Astrocyte (in vitro differentiated cells and primary cell): ENCODE measurements at regions not wholly inside any gene's neighbourhood (a gene's known extent, or its start where the extent isn't known, plus 50 kb on each side); places are given as distances from the start of the nearest gene placed in this dataset.

ENCODE experiments used
- DNase-seq: peaks from one replicate; pipeline ENCODE4 v3.0.0-alpha.2; 2010; ENCODE audit warnings: low read depth
- FAIRE-seq: peaks from 2 replicates; lab custom pipeline; 2011; peaks lifted over from hg19 to GRCh38; lab: Jason Lieb, UNC
- H2AFZ ChIP-seq: 2 replicates; pipeline ENCODE4 v1.6.0; 2012; ENCODE audit warnings: low read depth, low read length, inconsistent platforms
- H3K27ac ChIP-seq: 2 replicates; pipeline ENCODE4 v1.5.1; 2011; ENCODE audit warnings: low read depth, low read length, inconsistent platforms
- H3K27me3 ChIP-seq: 2 replicates; pipeline ENCODE4 v1.6.0; 2011; ENCODE audit warnings: low read length, inconsistent platforms; ENCODE audit not compliant: insufficient read depth
- H3K36me3 ChIP-seq: 2 replicates; pipeline ENCODE4 v1.5.1; 2011; ENCODE audit warnings: low read length, inconsistent platforms; ENCODE audit not compliant: insufficient read depth
- H3K4me1 ChIP-seq: 2 replicates; pipeline ENCODE4 v1.5.1; 2011; ENCODE audit warnings: low read length, inconsistent platforms; ENCODE audit not compliant: insufficient read depth
- H3K4me2 ChIP-seq: 2 replicates; pipeline ENCODE4 v1.6.0; 2012; ENCODE audit warnings: low read length, inconsistent platforms
- H3K4me3 ChIP-seq: 2 replicates; pipeline ENCODE4 v1.5.1; 2011; ENCODE audit warnings: low read depth, mild to moderate bottlenecking, low read length, inconsistent platforms; ENCODE audit not compliant: insufficient read depth
- H3K79me2 ChIP-seq: 2 replicates; pipeline ENCODE4 v1.6.0; 2012; ENCODE audit warnings: mild to moderate bottlenecking, low read length, inconsistent platforms; ENCODE audit not compliant: insufficient read depth
- H3K9ac ChIP-seq: 2 replicates; pipeline ENCODE4 v1.6.0; 2012; ENCODE audit warnings: mild to moderate bottlenecking, low read length, inconsistent platforms
- H3K9me3 ChIP-seq: 2 replicates; pipeline ENCODE4 v1.5.1; 2012; ENCODE audit warnings: low read depth, mild to moderate bottlenecking, low read length, inconsistent platforms; ENCODE audit not compliant: insufficient read depth
- H4K20me1 ChIP-seq: 2 replicates; pipeline ENCODE4 v1.6.0; 2012; ENCODE audit warnings: low read length, inconsistent platforms; ENCODE audit not compliant: insufficient read depth
- H3K27ac Mint-ChIP-seq: one replicate; pipeline ENCODE4 v1.8.0; 2021; ENCODE audit warnings: mild to moderate bottlenecking, mixed read lengths; ENCODE audit not compliant: unreplicated experiment
- H3K27me3 Mint-ChIP-seq: one replicate; pipeline ENCODE4 v1.8.0; 2021; ENCODE audit warnings: low read depth, mixed read lengths; ENCODE audit not compliant: unreplicated experiment
- H3K36me3 Mint-ChIP-seq: one replicate; pipeline ENCODE4 v1.8.0; 2021; ENCODE audit warnings: low read depth, mixed read lengths; ENCODE audit not compliant: unreplicated experiment
- H3K4me1 Mint-ChIP-seq: one replicate; pipeline ENCODE4 v1.8.0; 2021; ENCODE audit warnings: low read depth, mixed read lengths; ENCODE audit not compliant: unreplicated experiment
- H3K4me3 Mint-ChIP-seq: one replicate; pipeline ENCODE4 v1.8.0; 2021; ENCODE audit warnings: mild to moderate bottlenecking, moderate library complexity, mixed read lengths; ENCODE audit not compliant: unreplicated experiment
- H3K9me3 Mint-ChIP-seq: one replicate; pipeline ENCODE4 v1.8.0; 2021; ENCODE audit warnings: mild to moderate bottlenecking, mixed read lengths; ENCODE audit not compliant: unreplicated experiment
- EZH2 ChIP-seq: IDR thresholded peaks from 2 replicates; pipeline ENCODE4 v1.6.1; 2012; ENCODE audit warnings: mild to moderate bottlenecking, low read length, inconsistent platforms; ENCODE audit not compliant: insufficient read depth
- TF ChIP-seq, protein P1 (sequence below): IDR thresholded peaks from 2 replicates; pipeline ENCODE4 v1.5.1; 2011; ENCODE audit warnings: low read depth, mild to moderate bottlenecking, inconsistent platforms, low read length, moderate library complexity; ENCODE audit not compliant: insufficient read depth

GRCh38 chr2:76567478-76567877 lies 856.8 kb upstream of the GCFC2 start:
- Mint-ChIP-seq H3K4me1 (peaks cover 2% of the 10 kb centered on the region), H3K4me3 (no peak overlapping the region), H3K9me3 (no peaks in the 10 kb centered on the region), H3K27me3 (no peaks in the 10 kb centered on the region), H3K27ac (no peak overlapping the region), H3K36me3 (no peaks in the 10 kb centered on the region)
- Histone ChIP-seq H3K27ac (no peak overlapping the region), H3K4me1 (no peaks in the 10 kb centered on the region), H3K9ac (no peak overlapping the region), H3K4me2 (no peak overlapping the region), H3K4me3 (no peak overlapping the region), H3K79me2 (no peaks in the 10 kb centered on the region), H3K9me3 (no peaks in the 10 kb centered on the region), H3K36me3 (no peaks in the 10 kb centered on the region), H4K20me1 (no peaks in the 10 kb centered on the region), H2AFZ (no peak overlapping the region), H3K27me3 (no peaks in the 10 kb centered on the region)
- DNase-seq (no peak), FAIRE-seq (no peak)
- TF ChIP-seq EZH2: no peak
- TF ChIP-seq, protein P1, sequence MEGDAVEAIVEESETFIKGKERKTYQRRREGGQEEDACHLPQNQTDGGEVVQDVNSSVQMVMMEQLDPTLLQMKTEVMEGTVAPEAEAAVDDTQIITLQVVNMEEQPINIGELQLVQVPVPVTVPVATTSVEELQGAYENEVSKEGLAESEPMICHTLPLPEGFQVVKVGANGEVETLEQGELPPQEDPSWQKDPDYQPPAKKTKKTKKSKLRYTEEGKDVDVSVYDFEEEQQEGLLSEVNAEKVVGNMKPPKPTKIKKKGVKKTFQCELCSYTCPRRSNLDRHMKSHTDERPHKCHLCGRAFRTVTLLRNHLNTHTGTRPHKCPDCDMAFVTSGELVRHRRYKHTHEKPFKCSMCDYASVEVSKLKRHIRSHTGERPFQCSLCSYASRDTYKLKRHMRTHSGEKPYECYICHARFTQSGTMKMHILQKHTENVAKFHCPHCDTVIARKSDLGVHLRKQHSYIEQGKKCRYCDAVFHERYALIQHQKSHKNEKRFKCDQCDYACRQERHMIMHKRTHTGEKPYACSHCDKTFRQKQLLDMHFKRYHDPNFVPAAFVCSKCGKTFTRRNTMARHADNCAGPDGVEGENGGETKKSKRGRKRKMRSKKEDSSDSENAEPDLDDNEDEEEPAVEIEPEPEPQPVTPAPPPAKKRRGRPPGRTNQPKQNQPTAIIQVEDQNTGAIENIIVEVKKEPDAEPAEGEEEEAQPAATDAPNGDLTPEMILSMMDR: no peak

DNA sequence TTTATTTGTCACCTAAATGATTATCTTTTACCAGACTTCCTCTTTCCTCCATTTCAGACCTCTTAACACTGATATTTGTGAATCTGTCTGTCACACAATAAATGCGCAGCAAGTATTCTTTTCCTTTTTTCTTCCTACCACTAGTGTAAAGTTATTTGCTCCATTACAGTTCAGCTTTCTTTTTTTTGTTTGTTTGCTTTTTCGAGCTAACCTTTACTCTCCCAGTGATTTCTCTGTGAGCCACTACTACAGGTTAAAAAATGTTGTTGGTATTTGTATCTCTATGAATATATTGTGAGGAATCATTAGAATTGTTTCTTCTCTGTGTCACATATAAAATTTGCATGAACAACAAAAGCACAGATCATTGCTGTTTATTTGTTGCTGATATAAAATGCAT lies 854.0 kb upstream of the GCFC2 start:
- Mint-ChIP-seq H3K27ac (no peak overlapping the region), H3K9me3 (no peaks in the 10 kb centered on the region), H3K4me3 (no peak overlapping the region), H3K4me1 (peaks cover 2% of the 10 kb centered on the region), H3K36me3 (no peaks in the 10 kb centered on the region), H3K27me3 (no peaks in the 10 kb centered on the region)
- DNase-seq (no peak), FAIRE-seq (no peak)
- Histone ChIP-seq H3K9me3 (no peaks in the 10 kb centered on the region), H2AFZ (no peak overlapping the region), H3K36me3 (no peaks in the 10 kb centered on the region), H4K20me1 (no peaks in the 10 kb centered on the region), H3K4me1 (no peaks in the 10 kb centered on the region), H3K4me2 (no peak overlapping the region), H3K9ac (no peak overlapping the region), H3K4me3 (no peak overlapping the region), H3K79me2 (no peaks in the 10 kb centered on the region), H3K27me3 (no peaks in the 10 kb centered on the region), H3K27ac (no peak overlapping the region)
- no peak for TF ChIP-seq EZH2
- TF ChIP-seq, protein P1: no peak

GRCh38 chr2:76563730-76564129 lies 853.0 kb upstream of the GCFC2 start:
- TF ChIP-seq EZH2: no peak
- TF ChIP-seq, protein P1: no peak
- Histone ChIP-seq H3K4me1 (no peaks in the 10 kb centered on the region), H3K79me2 (no peaks in the 10 kb centered on the region), H3K27ac (no peak overlapping the region), H3K27me3 (no peaks in the 10 kb centered on the region), H3K9ac (no peak overlapping the region), H3K36me3 (no peaks in the 10 kb centered on the region), H3K4me3 (no peak overlapping the region), H3K4me2 (no peak overlapping the region), H2AFZ (no peak overlapping the region), H3K9me3 (no peaks in the 10 kb centered on the region), H4K20me1 (no peaks in the 10 kb centered on the region)
- Mint-ChIP-seq H3K4me1 (peaks cover 2% of the 10 kb centered on the region), H3K36me3 (no peaks in the 10 kb centered on the region), H3K4me3 (no peak overlapping the region), H3K9me3 (no peaks in the 10 kb centered on the region), H3K27ac (no peak overlapping the region), H3K27me3 (no peaks in the 10 kb centered on the region)
- FAIRE-seq (no peak), DNase-seq (no peak)
